Stimulated activated CD4-positive, alpha-beta T cell treated with anti-CD3 and anti-CD28 coated beads, TNF-alpha, amount 100 ng/mL, for 1 hour (primary cell): ENCODE measurements at regions not wholly inside any gene's neighbourhood (a gene's known extent, or its start where the extent isn't known, plus 50 kb on each side); places are given as distances from the start of the nearest gene placed in this dataset.
"Not testable (repeated sequence)": the region's sequence is repeated elsewhere in the genome, so short reads cannot be mapped to it uniquely, and the experiment has no call there.

Experiments
- DNase-seq, 3 donors: peaks; one replicate each; pipeline ENCODE4 v3.0.0-alpha.2; 2020; ENCODE audit warnings: low read depth in 3 of 3, low spot score in 1 of 3

DNA sequence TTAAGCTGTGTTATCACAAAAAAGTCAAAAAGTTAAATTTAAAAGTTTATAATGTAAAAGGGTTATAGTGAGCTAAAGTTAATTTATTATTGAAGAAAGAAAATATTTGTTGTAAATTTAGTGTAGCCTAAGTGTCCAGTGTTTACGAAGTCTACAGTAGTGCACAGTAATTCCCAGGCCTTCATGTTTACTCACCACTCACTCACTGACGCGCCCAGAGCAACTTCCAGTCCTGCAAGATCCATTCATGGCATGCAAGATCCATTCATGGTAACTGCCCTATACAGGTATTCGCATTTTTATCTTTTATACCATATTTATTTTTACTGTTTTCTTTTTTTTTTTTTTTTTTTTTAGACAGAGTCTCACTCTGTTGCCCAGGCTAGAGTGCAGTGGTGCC lies 69.5 kb downstream of the TPRA1 start:
- DNase-seq, result no peak

DNA sequence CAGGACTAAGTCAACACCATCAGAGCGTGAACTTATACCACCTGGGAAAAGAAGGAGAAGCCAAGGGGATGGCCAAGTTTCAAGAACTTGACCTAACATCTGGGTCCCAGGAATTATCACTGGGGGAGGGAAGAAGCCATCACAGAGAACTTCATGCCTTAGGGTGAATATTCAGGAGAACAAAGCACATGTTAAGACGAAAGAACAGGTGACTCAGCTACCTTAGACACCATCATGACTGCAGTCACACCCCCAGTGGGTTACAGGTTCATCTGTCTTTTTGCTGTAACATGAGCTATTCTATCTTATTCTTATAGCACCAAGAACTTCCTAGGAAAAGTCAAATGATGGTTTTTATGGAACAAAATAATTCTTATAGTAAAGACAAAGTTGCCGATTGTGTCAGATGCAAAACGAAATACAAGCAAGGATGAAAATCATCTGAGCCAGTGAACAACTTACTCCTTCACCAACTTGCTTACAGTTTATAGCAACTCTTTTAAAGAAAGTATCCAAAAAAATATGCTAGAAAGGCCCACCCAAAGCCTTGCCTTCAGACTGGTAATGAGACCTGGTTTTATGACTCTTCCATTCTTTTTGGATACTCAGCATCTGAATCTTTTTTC lies 72.0 kb downstream of the TPRA1 start:
- DNase-seq, result no peak

DNA sequence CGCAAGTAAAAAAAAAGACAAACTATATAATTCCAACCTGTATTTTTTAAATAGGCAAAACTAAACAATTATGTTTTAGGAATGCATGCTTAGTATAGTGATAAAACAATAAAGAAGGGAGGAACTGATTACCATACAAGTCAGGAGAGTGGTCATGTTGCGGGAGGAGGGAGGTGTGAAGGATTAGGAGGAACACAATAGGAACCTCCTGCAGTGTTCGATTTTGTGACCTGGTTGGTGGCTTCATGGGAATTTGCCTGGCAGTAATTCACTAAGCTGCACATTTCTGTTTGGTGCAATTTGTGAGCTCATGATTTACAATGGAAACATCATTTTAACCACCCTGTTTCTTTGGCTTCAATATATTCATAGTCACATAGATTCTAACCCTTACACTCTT lies 78.3 kb downstream of the TPRA1 start:
- no peak for DNase-seq

DNA sequence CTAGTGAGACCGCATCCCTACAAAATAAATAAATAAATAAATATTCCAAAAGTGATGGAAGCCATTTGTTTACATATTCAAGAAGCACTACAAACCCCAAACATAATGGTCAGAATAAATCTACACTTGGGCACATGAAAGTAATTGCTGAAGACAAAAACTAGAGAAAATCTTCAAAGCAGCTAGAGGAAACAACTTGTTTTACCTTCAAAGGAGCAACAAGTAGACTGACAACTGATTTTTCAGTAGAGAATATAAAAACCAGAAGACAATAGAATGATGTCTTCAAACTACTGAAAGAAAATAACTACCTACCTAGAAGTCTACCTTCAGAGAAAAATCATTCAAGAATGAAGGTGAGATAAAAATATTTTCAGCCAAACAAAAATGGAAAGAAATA lies 89.4 kb downstream of the TPRA1 start:
- no peak for DNase-seq

DNA sequence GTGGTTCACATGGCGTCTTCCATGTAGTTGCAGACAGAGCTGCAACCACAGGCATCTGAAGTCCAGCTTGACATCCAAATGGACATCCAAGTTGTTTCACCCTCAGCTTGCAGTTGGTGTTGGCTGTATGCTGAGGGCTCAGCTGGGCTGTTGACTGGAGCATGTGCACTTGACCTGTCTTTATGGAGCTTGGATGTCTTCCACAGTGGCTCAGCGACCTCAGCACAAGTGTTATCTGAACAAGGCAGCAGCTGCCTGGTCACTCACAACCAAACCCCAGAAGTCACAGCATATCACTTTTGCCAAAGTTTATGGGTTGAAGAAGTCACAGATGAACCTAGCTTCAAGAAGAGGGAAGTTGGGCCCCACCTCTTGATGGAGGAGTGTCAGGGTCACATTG lies 92.9 kb downstream of the TPRA1 start:
- no peak for DNase-seq

DNA sequence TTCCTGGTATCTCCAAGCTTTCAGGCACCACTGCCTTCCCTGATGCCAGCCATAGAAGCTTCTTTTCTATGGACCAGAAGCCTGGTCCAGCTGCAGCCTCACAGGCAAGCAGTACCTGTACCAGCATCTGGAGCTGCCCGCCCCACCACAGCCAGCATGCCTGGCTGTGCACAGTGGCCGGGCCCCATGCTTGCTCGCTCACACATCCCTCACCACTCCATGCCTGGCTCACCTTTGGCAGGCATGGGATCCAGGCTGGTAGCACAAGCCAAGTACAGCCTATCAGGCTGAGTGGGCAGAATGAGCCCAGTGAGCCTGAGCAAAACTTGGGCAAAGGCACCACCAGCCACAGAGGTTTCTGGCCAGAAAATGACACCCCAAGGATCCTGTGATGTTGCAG lies 93.4 kb downstream of the TPRA1 start:
- no peak for DNase-seq

DNA sequence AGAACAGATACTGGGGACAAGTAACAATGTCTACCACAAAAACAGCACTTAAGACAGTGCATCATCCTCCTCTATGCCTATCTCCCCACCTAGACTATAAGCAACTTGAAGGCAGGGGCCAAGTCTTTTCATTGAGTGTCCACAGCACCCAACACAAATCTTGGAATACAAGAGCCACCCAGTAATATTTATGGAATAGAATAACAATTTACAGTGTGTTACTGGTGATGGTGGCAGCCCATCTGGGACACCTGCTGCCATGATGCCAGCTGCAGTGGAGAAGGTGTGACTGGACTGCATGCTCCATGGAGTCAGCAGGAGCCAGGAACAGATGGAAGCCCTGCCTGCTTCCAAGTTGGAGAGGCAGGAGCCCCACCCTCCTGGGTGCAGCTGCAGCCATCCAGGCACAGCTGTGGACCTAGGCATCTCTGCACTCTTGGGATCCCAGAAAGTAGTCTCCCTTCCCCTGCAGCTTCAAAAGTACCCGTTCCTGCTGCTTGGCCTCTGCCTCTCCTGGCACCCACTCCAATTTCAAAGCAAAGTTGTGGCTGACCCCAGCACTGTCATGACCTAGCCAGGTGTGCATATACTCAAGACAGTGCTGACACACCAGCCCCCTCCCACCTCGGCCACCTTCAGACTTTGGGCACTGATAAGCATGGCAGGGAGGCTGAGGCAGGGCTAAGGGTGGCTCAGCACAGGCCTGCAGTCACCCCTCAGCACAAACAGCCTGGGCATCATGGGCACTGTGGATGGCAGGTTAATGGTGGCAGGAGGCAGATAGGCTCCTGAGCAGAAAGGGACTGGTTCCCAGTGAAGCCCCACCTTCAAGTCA lies 94.5 kb downstream of the TPRA1 start:
- DNase-seq, result no peak

DNA sequence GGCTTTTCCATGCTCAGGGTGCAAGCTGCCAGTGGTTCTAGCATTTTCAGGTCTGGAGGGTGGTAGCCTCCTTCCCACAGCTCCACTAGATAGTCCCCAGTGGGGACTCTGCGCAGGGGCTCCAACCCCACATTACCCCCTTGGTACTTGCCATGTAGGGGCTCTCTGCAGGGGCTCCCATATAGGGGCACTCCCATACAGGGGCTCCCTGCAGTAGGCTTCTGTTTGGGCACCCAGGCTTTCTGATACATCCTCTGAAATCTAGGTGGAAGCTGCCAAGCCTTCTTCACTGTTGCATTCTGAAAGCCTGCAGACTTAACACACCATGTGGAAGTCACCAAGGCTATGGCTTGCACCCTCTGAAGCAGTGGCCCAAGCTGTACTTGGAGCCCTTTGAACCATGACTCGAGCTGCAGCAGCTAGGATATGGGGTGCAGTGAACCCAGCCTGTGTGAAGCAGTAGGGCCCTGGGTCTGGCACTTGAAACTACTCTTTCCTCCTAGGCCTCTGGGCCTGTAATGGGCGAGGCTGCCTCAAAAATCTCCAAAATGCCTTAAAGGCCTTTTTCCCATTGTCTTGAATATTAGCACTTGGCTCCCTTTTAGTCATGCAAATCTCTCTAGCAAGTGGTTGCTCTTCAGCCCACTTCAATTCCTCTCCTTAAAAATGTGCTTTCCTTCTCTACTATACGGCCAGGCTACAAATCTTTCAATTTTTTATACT lies 96.4 kb downstream of the TPRA1 start:
- DNase-seq, result no peak

DNA sequence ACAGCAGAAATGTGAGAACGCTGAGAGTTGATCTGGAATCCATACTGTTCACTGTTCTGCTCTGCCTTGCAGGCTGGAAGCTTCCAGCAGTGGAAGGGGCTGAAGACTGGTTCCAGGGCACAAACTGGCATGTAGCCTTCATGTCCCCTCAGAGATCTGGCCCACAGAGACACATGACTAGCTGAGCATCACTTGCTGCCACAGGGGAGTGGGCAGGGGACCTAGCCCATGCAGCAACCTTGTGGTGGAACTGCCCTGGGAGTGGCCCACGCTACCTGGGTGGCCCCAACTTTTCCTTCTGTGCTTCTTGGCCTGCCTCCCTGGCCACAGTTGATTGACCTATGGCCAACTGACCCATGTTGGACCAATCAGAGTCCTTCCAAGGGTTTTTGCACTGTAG lies 98.1 kb downstream of the TPRA1 start:
- no peak for DNase-seq

DNA sequence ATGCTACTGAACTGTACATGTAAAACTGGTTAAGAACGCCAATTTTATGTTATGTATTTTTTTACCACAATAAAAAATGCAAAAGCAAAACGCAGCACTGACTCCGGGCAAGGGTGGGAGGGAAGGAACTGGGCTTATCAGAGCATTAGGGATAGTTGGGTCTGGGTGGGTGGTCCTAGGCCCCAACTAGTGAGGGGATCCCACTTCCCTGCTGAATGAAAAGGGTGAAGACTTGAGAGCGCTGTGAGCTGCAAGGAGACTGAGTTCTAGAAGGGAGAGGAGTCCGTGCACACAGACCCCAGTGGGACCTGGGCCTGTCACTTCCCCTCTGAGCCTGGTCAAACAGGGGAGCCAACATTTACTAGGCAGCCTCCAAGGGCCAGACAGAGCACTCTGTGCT lies 98.6 kb downstream of the TPRA1 start:
- no peak for DNase-seq

DNA sequence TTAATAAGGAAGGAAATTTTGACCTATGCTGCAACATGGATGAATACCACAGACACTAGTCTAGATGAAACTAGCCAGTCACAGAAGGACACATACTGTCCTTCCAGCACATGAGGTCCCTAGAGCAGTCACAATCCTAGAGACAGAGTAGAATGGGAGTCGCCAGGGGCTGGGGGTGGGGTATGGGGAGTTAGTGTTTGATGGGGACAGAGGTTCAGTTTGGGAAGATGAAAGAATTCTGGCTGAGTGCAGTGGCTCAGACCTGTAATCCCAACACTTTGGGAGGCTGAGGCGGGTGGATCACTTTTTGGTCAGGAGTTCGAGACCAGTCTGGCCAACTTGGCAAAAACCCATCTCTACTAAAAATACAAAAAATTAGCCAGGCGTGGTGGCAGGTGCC lies 99.2 kb downstream of the TPRA1 start:
- DNase-seq, result no peak

DNA sequence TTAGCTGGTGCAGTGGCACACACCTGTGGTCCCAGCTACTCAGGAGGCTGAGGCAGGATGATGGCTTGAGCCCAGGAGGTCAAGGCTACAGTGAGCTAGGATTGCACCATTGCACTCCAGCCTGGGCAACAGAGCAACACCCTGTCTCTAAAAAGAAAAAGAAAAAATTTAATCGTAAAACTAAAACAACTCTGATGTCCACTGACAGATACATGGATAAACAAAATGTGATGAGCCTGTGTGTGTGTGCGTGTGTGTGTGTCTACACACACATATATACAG lies 99.6 kb downstream of the TPRA1 start:
- not testable (repeated sequence) for DNase-seq

DNA sequence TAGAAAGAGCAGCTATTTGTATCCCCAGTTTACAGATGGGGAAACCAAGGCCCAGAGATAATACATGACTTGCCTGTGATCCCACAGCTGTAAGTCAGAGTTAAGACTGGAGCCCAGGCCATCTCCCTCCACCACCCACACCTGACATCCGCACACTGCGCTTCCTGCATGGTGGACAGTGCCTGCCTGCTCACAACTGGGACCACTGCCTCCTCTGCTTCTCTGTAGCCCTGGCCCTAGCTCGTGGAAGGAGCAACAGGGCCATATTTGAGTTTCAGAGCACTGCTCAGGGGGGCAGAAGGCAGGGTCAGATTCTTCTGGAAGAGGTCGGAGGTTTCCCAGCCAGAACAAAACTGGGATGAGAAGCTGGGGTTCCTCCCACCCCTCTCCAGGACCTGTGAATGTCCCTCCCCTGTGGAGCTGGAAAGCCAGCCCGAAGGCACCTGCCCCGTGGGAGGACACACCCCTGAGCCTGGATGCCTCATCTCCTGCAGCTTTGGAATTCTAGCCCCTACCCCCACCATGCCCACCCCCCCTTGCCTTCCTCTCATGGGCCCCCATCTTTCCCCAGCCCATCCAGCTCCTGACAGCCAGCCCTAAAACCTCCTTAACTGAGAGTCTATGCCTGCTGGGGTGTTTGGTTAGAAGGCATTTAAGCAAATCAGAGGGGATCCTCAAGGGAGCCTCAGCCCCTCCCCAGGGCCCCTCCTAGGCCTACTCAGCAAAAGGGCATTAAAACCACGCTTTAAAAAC lies 100.1 kb downstream of the TPRA1 start:
- DNase-seq, result no peak

DNA sequence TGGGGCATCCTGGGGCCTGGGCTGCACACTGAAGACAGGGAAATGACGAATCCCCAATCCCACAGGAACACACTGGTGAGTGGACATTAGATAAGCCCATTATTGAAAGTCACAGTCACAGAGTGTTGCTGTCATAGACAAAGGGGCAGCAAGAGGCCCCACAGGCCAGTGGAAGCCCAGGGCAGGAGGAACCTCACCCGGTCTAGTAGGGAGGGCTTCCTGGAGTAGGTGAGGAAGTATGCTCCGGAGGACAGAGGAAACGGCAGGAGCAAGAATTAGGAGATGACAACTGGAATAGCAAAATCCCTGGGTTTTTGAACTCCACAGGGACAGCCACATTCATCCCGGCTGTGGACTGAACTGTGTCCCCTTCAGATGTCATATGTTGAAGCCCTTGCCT lies 101.2 kb downstream of the TPRA1 start:
- no peak for DNase-seq

DNA sequence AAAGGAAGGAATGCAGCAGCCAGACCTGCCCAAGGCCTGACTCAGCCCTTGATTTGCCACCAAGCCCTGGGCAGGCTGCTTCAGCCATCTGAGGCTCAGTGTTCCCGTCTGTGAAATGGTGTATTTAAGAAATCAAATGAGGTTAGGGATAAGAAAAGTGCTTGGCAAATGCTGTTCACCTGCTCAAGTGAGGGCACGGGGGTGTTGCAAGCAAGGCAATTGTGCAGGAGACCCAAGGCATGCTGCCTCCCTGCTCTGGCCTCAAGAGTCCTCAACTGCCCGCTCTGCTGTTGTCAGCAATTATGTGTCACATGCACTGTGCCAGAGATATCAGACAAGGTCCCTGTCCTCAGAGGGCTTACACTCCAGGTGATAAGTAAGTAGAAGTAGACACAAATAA lies 101.8 kb downstream of the TPRA1 start:
- no peak for DNase-seq

DNA sequence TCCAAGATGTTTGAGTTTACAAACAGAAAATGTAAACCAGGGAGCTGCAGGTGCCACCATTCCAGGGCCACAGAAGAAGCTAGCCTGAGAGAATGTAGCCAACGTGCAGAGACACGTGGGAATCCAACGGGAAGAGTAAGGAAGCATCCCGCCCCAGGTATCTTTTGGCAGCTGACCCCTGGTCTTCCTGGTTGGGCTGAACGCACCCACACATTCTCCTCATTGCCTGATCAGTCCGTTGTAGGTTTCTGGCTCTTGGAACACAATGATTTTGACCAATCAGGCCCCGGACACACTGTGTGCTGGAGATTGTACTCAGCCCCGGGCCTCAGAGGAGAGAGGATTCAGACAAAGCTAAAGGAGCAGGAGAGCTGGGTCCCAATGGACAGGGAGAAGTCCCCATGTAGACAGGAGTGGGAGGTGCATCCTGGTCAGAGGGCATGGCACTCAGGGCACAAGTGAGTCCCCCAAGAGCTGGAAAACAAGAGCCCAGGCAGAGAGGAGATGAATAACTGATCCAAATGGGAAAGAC lies 102.3 kb downstream of the TPRA1 start:
- DNase-seq, result no peak

DNA sequence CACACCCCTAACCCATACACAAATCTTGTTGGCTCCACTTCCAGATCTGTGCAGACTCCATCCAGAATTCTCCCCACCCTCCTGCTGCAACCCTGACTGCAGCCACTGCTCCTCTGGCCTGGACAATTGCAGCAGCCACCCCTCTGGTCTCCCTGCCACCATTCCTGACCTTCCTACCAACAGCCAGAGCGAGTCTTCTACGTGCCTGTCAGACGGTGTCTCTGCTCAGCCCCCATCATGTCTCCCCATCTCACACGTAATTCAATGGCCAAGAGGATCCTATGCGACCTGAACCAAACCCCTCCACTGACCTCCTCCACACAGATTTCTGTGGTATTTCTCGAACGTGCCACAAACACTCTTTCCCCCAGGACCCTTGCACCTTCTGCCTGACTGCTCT lies 103.3 kb downstream of the TPRA1 start:
- DNase-seq, result no peak

DNA sequence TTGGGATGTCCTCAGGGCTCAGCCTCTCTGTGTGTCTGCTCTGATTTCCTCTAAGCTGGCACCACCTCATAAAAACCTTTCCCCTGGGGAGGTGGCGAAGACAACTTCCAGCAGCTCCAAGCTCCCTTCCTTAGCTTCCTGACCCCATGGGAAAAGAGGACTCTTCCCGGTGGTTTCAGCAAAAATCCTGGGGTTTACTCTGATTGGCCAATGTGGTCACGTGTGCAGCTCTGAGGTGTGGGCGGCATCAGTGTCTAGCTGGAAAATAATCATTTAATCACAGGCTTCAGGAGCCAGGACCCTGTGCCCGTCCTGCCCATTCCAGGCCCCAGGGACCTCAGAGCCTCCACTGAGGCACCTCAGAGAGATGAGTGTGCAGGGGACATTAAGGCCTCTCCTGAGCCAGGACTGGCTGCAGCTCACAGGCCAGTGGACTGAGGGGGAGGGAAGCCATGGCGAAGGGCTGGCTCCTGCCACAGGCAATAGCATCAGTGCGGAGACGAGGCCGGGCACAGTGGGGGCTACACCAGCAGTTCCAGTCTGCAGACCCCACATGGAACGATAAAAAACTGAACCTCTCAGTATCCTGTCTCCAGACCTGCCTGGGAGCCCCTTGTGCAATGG lies 104.1 kb downstream of the TPRA1 start:
- DNase-seq, result no peak

DNA sequence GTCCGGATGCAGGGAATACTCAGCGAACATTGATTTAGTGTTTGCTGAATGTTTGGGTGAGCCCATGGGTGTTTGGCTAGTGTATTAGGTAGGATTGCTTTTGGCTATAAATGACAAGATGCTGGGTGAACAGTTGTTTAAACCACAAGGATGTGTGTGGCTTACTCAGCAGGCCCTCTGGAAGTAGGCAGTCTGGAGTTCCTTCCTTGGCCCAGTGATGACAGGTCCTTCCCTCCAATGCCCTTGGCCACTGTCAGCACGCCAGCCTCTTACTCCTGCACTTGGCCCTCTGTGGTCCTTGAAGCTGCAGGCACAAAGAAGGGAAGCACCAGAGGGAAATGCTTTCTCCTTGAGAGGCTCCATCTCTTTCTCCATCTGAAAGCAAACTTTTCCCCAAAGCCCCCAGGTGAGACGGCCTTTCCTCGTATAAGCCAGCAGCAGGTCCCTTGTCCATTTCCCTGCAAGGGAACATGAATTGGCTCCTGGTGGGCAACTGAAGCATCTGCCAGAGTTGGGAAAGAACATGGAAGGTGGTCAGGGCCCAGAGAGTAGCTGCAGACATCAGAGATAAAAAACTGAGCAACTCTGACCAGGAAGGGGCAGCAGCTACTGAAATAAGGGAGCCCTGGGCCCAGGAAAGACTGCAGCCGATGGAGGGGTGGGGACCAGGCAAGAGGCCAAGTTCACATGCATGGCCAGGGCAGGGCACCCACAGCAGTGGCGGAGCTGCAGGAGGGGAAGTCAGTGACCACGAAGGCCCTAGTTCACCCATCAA lies 105.0 kb downstream of the TPRA1 start:
- DNase-seq, result no peak

DNA sequence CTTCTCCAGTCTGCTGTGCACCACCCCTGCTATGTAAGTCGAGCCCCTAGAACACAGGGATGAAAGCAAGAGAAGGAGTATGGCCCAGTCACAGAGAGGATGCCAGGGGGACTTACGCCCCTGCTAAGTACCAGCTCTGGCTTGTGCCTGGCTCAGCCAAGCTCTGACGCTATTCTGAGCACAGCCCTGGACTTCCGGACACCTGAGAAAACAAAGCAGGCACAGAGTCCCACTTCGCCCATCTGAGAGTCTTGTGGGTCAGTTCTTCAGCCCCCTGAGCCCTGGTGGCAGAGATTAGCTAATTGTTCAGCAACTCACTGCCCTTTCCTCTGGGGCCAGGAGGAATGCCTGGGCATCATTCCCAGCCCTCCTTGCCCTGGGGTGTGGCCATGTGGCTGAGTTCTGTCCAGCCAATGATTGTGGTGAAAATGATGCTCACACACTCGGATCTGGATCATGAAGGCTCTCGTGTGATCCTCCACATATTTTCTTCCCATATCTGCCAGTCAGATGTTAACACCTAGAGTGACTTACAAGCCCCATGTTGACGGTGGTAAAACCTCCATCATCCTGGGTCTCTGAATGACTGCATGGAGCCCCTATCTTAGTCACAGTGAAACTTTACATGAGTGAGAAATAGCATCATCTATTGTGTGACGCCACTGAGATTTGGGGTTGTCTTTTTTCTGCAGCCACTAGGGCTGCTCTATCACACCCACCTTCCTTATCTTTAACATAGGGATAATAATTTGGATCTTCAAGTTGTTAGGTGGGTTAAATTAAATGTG lies 105.7 kb downstream of the TPRA1 start:
- no peak for DNase-seq
